HUES64 (cell line): ENCODE measurements at regions not wholly inside any gene's neighbourhood (a gene's known extent, or its start where the extent isn't known, plus 50 kb on each side); places are given as distances from the start of the nearest gene placed in this dataset.

ENCODE experiments used
- H3K27ac ChIP-seq: 2 replicates; pipeline ENCODE4 v1.7.0; 2013; ENCODE audit warnings: low read depth, low read length, inconsistent platforms
- H3K27me3 ChIP-seq: 2 replicates; pipeline ENCODE4 v1.6.1; 2013; ENCODE audit warnings: mild to moderate bottlenecking, low read length; ENCODE audit not compliant: insufficient read depth
- H3K36me3 ChIP-seq: 2 replicates; pipeline ENCODE4 v1.6.1; 2013; ENCODE audit warnings: mild to moderate bottlenecking, low read length; ENCODE audit not compliant: insufficient read depth
- H3K4me1 ChIP-seq: 2 replicates; pipeline ENCODE4 v1.6.1; 2013; ENCODE audit warnings: mild to moderate bottlenecking, low read length, moderate library complexity; ENCODE audit not compliant: insufficient read depth
- H3K4me3 ChIP-seq: 2 replicates; pipeline ENCODE4 v1.5.1; 2013; ENCODE audit warnings: mild to moderate bottlenecking, low read length, moderate library complexity
- H3K9ac ChIP-seq: 2 replicates; pipeline ENCODE4 v1.6.1; 2013; ENCODE audit warnings: mild to moderate bottlenecking, low read depth, low read length
- H3K9me3 ChIP-seq: 2 replicates; pipeline ENCODE4 v1.6.1; 2013; ENCODE audit warnings: low read depth, low read length; ENCODE audit not compliant: insufficient read depth
- WGBS: fragments of 150-250, 120-280 bp; methylation state at CpG from one replicate; pipeline ENCODE4 v1.1.7; 2013; ENCODE audit warnings: missing lambda C conversion rate; 5-methylcytosine and 5-hydroxymethylcytosine counted together

GRCh38 chr15:47377465-47377864 lies 339.8 kb upstream of the SEMA6D start:
- H3K27ac ChIP-seq = no peak overlapping the region
- WGBS = 88% methylated on average over 2 of the region's 2 CpGs

DNA sequence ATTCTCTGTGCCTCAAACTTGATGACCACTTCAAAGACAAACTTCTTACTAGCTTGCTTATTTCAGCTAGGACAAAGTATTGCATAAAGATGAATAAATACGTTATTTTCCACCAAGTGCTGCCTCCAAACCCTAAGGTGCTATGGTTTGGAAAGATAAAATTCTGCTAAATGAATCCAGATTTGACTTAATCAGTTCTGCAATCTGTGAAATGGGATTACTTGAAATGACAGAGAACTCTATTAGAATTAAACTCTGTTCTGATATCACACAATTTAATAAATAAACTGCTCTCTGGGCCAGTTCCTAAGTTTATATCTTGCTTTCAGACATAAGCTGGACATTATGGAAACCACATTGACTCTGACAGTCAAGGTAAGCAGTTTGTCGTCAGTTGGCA lies 338.8 kb upstream of the SEMA6D start:
- Histone ChIP-seq H3K4me3 (no peak overlapping the region), H3K36me3 (no peaks in the 10 kb centered on the region), H3K9ac (no peak overlapping the region), H3K9me3 (no peaks in the 10 kb centered on the region), H3K27me3 (no peaks in the 10 kb centered on the region), H3K4me1 (no peaks in the 10 kb centered on the region), H3K27ac (no peak overlapping the region)
- 65% methylated on average over 1 of the region's 2 CpGs for WGBS

More at GRCh38 chr15:47377465-47377864, 339.8 kb upstream of the SEMA6D start:
- Histone ChIP-seq H3K4me3 (no peak overlapping the region), H3K9me3 (no peaks in the 10 kb centered on the region), H3K36me3 (no peaks in the 10 kb centered on the region), H3K9ac (no peak overlapping the region), H3K27me3 (no peaks in the 10 kb centered on the region), H3K4me1 (no peaks in the 10 kb centered on the region)

DNA sequence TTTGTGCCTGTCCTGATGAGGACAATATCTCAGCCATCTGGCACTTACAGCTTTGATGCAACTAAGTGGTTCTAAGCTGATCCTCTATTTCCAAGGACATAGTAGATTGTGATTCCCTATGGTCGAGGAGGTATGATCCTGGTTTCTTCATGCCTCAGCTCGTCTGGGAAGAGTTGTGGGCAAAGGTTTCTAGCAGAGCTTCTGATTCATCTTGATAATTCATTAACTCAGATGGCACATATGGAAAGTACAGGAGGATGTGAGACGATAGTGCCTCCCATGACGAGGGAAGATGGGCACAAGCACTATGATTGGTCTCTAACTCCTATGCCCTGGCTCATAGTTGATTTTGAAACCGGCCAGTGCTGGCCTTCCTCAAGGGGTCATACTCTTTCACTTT lies 334.2 kb upstream of the SEMA6D start:
- no peaks in the 10 kb centered on the region for H3K27me3 ChIP-seq
- H3K36me3 ChIP-seq = no peaks in the 10 kb centered on the region
- H3K9me3 ChIP-seq = no peaks in the 10 kb centered on the region
- H3K4me3 ChIP-seq = no peak overlapping the region
- no peak overlapping the region for H3K9ac ChIP-seq
- peaks cover 12% of the 10 kb centered on the region; the same call in 1 of the 2 replicates for H3K4me1 ChIP-seq
- WGBS = 95% methylated on average over 5 of the region's 5 CpGs
- H3K27ac ChIP-seq = no peak overlapping the region

GRCh38 chr15:47383801-47384200 lies 333.5 kb upstream of the SEMA6D start:
- Histone ChIP-seq H3K36me3 (no peaks in the 10 kb centered on the region), H3K27me3 (no peaks in the 10 kb centered on the region), H3K9me3 (no peaks in the 10 kb centered on the region), H3K4me1 (peaks cover 12% of the 10 kb centered on the region; the same call in 1 of the 2 replicates), H3K27ac (no peak overlapping the region), H3K9ac (no peak overlapping the region), H3K4me3 (no peak overlapping the region)
- 92% methylated on average over 3 of the region's 3 CpGs for WGBS

- Histone ChIP-seq H3K27ac (no peak overlapping the region), H3K9ac (no peak overlapping the region), H3K36me3 (no peaks in the 10 kb centered on the region), H3K4me3 (no peak overlapping the region), H3K4me1 (peaks cover 12% of the 10 kb centered on the region; the same call in 1 of the 2 replicates), H3K27me3 (no peaks in the 10 kb centered on the region), H3K9me3 (no peaks in the 10 kb centered on the region)
- WGBS = 46% methylated on average over 3 of the region's 4 CpGs
These were observed 333.0 kb upstream of the SEMA6D start for GRCh38 chr15:47384341-47384740.

DNA sequence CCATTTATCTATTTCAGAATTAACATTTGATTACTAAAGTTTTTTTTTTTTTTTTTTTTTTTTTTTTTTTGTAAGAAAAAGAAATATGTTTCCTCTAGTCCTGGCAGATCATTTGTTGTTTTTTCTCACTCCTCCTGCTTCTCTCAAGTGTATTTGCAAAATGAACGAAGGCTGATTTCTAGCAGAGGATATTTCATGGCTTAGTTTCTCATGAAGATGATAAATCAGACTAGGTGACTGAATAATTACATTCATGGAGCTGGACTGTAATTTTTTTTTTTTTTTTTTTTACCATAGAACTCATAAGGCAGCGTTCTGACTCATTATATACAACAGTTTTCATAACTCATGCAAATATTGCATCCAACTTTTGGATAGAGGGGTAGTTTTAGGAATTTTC lies 332.5 kb upstream of the SEMA6D start:
- no peaks in the 10 kb centered on the region for H3K27me3 ChIP-seq
- H3K36me3 ChIP-seq = no peaks in the 10 kb centered on the region
- peaks cover 12% of the 10 kb centered on the region; the same call in 1 of the 2 replicates for H3K4me1 ChIP-seq
- WGBS = 100% methylated on average over 1 of the region's 2 CpGs
- no peak overlapping the region for H3K27ac ChIP-seq
- no peak overlapping the region for H3K9ac ChIP-seq
- no peaks in the 10 kb centered on the region for H3K9me3 ChIP-seq
- no peak overlapping the region for H3K4me3 ChIP-seq

GRCh38 chr15:47386459-47386858 lies 330.8 kb upstream of the SEMA6D start:
- no peaks in the 10 kb centered on the region for H3K27me3 ChIP-seq

DNA sequence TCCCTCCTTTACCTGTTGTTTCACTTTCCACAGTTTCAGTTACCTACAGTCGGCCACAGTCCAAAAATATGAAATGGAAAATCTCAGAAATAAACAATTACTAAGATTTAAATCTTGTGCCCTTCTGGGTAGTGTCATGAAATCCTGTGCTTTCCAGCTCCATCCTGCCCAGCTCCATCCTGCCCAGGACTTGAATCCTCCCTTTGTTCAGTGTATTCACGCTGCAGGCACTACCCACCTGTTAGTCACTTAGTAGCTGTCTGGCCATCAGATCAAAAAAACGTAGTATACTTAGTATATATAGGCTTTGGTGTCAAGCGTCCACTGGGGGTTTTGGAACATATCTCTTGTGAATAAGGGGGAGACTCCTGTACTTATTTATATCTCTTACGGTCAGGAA lies 329.0 kb upstream of the SEMA6D start:
- peaks cover 12% of the 10 kb centered on the region; the same call in 1 of the 2 replicates for H3K4me1 ChIP-seq
- H3K4me3 ChIP-seq = no peak overlapping the region
- H3K27ac ChIP-seq = no peak overlapping the region
- no peaks in the 10 kb centered on the region for H3K27me3 ChIP-seq
- 87% methylated on average over 3 of the region's 5 CpGs for WGBS
- H3K9me3 ChIP-seq = no peaks in the 10 kb centered on the region
- no peak overlapping the region for H3K9ac ChIP-seq
- no peaks in the 10 kb centered on the region for H3K36me3 ChIP-seq

More at GRCh38 chr15:47386459-47386858, 330.8 kb upstream of the SEMA6D start:
- H3K36me3 ChIP-seq = no peaks in the 10 kb centered on the region
- no peak overlapping the region for H3K27ac ChIP-seq
- H3K9ac ChIP-seq = no peak overlapping the region
- no peaks in the 10 kb centered on the region for H3K9me3 ChIP-seq
- H3K4me3 ChIP-seq = no peak overlapping the region
- peaks cover 12% of the 10 kb centered on the region; the same call in 1 of the 2 replicates for H3K4me1 ChIP-seq
- whole genome bisulfite sequencing = 92% methylated on average over 5 of the region's 5 CpGs

GRCh38 chr15:47390208-47390765 lies 327.0 kb upstream of the SEMA6D start:
- 91% methylated on average over 1 of the region's 2 CpGs for WGBS
- Histone ChIP-seq H3K4me3 (no peak overlapping the region), H3K27ac (no peak overlapping the region)

DNA sequence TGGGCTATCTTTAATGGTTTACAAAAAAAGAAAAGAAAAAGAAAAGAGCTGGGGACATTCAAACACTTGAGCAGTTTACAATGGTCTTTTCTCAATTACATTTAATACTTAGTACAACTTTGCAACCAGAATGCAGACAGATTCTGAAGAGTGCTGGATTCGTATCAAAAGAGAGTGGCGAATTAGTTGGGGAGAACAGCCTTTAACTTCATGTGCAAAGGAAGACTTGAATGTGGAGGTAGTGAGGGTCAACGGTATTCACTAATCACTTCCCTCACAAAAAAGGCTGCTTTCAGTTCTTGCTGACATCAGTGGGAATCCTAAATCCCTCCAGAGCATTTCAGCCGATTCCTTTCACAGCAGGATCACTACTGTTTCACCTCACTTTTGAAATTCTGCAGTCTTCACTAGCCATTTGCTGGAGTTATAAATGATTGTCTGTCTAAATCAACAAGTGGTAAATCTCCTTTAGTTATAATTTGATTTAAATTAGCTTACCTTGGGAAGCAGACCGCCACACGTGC lies 323.0 kb upstream of the SEMA6D start:
- 47% methylated on average over 3 of the region's 6 CpGs for WGBS

More at GRCh38 chr15:47390208-47390765, 327.0 kb upstream of the SEMA6D start:
- H3K4me1 ChIP-seq = peaks cover 15% of the 10 kb centered on the region
- no peaks in the 10 kb centered on the region for H3K27me3 ChIP-seq
- no peaks in the 10 kb centered on the region for H3K36me3 ChIP-seq
- H3K9ac ChIP-seq = no peak overlapping the region
- H3K9me3 ChIP-seq = no peaks in the 10 kb centered on the region

DNA sequence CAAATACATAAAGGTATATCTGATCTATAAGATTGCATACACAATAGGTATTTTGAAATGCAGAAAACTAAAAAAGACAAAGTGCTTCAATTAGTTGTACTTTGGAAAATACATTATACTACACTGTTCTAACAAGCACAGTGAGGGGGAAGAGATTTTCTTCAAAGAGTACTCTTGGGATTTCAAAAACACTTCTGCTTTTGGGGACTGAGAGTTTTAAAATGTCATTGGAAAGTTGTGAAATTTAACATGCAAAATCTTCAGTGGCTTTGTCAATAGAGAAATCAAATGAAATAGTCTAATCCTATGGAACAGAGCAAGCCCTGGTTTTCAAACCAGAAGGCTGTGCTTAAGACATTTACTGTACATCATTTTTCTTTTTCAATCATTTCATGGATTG lies 322.2 kb upstream of the SEMA6D start:
- Histone ChIP-seq H3K27ac (no peak overlapping the region), H3K36me3 (no peaks in the 10 kb centered on the region)

More for the DNA sequence above, 323.0 kb upstream of the SEMA6D start:
- no peak overlapping the region for H3K9ac ChIP-seq
- H3K4me1 ChIP-seq = peaks cover 15% of the 10 kb centered on the region
- no peaks in the 10 kb centered on the region for H3K27me3 ChIP-seq
- H3K9me3 ChIP-seq = no peaks in the 10 kb centered on the region
- no peaks in the 10 kb centered on the region for H3K36me3 ChIP-seq
- no peak overlapping the region for H3K4me3 ChIP-seq
- H3K27ac ChIP-seq = no peak overlapping the region

DNA sequence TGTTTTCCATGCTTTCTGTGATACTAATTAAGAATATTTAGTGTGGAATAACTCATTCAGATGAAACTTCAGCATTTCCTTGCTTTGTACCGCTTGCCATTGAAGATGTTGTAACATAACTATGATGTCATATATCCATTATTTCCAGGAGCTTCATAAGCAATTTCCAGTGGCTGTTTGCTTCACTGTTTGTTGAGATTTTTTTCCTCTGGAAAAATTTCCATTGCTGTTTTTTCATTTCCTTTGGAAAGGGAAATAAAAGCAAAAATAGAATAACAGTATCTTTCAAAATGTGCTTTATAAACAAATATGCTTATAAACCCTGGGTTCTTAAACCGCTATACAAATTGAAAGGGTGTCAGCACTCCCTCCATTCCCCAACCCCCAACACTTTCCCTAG lies 319.6 kb upstream of the SEMA6D start:
- H3K9ac ChIP-seq = no peak overlapping the region
- H3K4me3 ChIP-seq = no peak overlapping the region
- no peak overlapping the region for H3K27ac ChIP-seq
- no peaks in the 10 kb centered on the region for H3K36me3 ChIP-seq
- no peaks in the 10 kb centered on the region for H3K27me3 ChIP-seq
- 97% methylated on average over 2 of the region's 2 CpGs for WGBS
- no peaks in the 10 kb centered on the region for H3K9me3 ChIP-seq
- H3K4me1 ChIP-seq = peaks cover 15% of the 10 kb centered on the region

More for the DNA sequence above, 322.2 kb upstream of the SEMA6D start:
- H3K9me3 ChIP-seq = no peaks in the 10 kb centered on the region
- H3K4me3 ChIP-seq = no peak overlapping the region
- H3K27me3 ChIP-seq = no peaks in the 10 kb centered on the region
- H3K9ac ChIP-seq = no peak overlapping the region
- peaks cover 15% of the 10 kb centered on the region for H3K4me1 ChIP-seq
